Erythroblast (primary cell): ENCODE measurements at regions not wholly inside any gene's neighbourhood (a gene's known extent, or its start where the extent isn't known, plus 50 kb on each side); places are given as distances from the start of the nearest gene placed in this dataset.

Experiments
- GATA1 ChIP-seq: IDR thresholded peaks from 2 replicates; pipeline ENCODE4 v1.6.1; 2011; ENCODE audit warnings: low read depth, mild to moderate bottlenecking, control low read depth, low read length, moderate library complexity
- POLR2A ChIP-seq: IDR thresholded peaks from 2 replicates; pipeline ENCODE4 v1.6.1; 2011; ENCODE audit warnings: mild to moderate bottlenecking, low read length

- TF ChIP-seq POLR2A (no peak), GATA1 (no peak)
Measured at GRCh38 chr5:44719856-44720255, 88.9 kb upstream of the MRPS30 start.
